HepG2 (cell line): ENCODE measurements at regions not wholly inside any gene's neighbourhood (a gene's known extent, or its start where the extent isn't known, plus 50 kb on each side); places are given as distances from the start of the nearest gene placed in this dataset.

Source experiments
- E2F5 ChIP-seq: sonication (generic); formaldehyde crosslinking; conservative IDR thresholded peaks from 2 replicates; pipeline ENCODE4 v1.4.0; 2020; ENCODE audit warnings: missing genetic modification reagents
- FOXM1 ChIP-seq: sonication (generic); formaldehyde crosslinking; IDR thresholded peaks from 2 replicates; pipeline ENCODE4 v1.5.0; 2020; ENCODE audit warnings: missing genetic modification reagents
- GABPB1 ChIP-seq: IDR thresholded peaks from 2 replicates; pipeline ENCODE4 v1.6.1; 2016; ENCODE audit warnings: mild to moderate bottlenecking, missing genetic modification reagents, moderate library complexity, missing compliant biosample characterization
- KAT2B ChIP-seq: fragments of 150-350 bp; IDR thresholded peaks from 2 replicates; pipeline ENCODE4 v1.6.1; 2014; ENCODE audit warnings: low read depth, low read length, borderline replicate concordance
- MAFK ChIP-seq, 2 experiments: IDR thresholded peaks in 1 of 2; conservative IDR thresholded peaks in 1 of 2; 2 replicates each; pipeline ENCODE4 v1.6.1; 2011; ENCODE audit warnings: improper control_type of control experiment in 2 of 2, low read length in 2 of 2
- U2AF1 ChIP-seq: fragments of 200-400 bp; formaldehyde crosslinking; optimal IDR thresholded peaks from 2 replicates; pipeline ENCODE3; 2017; ENCODE audit warnings: mild to moderate bottlenecking, low read depth, low read length
- ZC3H4 ChIP-seq: sonication (generic); formaldehyde crosslinking; IDR thresholded peaks from 2 replicates; pipeline ENCODE4 v1.4.0; 2020; ENCODE audit warnings: missing genetic modification reagents, borderline replicate concordance
- TF ChIP-seq, protein P1 (sequence below): sonication (generic); formaldehyde crosslinking; IDR thresholded peaks from 2 replicates; pipeline ENCODE4 v1.9.0; 2021; ENCODE audit warnings: missing genetic modification reagents, borderline replicate concordance

DNA sequence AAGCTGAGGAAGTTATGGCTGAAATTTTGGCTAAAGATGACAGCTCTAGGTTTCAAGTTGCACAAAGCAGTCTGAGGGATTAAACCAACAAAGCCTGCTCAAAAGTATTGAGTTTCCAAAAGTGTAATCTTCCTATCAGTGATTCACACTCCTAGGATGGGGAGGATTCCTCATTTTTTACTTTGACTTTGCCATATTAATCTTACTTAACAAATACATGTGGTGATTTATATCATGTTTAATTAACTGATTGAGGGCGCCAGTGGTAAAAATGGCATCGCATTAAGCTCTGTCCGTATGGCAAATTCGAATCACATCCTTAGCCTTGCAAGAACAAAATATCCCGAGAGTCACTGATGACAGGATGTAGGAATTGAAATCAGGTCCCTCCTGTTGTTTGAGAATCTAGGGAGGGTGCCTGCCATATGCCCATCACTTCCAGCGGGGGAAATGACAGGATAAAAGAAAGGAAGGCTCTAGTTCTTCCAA, 78.1 kb upstream of the ETAA1 start:
- no peak for TF ChIP-seq FOXM1 (CRISPR knock-in tag)
- TF ChIP-seq U2AF1 = no peak
- no peak for TF ChIP-seq E2F5 (CRISPR knock-in tag)
- TF ChIP-seq MAFK (conservative IDR thresholded peaks at IDR 0.05 in 1 of 2, IDR thresholded peaks at IDR 0.05 in 1 of 2; ENCODE audit: low read length in 2 of 2) = no peak
- TF ChIP-seq KAT2B = no peak
- TF ChIP-seq ZC3H4 = no peak
- TF ChIP-seq, protein P1, sequence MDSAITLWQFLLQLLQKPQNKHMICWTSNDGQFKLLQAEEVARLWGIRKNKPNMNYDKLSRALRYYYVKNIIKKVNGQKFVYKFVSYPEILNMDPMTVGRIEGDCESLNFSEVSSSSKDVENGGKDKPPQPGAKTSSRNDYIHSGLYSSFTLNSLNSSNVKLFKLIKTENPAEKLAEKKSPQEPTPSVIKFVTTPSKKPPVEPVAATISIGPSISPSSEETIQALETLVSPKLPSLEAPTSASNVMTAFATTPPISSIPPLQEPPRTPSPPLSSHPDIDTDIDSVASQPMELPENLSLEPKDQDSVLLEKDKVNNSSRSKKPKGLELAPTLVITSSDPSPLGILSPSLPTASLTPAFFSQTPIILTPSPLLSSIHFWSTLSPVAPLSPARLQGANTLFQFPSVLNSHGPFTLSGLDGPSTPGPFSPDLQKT = no peak
- TF ChIP-seq GABPB1 (CRISPR knock-in tag) = no peak
